GM10248 (cell line): ENCODE measurements at regions not wholly inside any gene's neighbourhood (a gene's known extent, or its start where the extent isn't known, plus 50 kb on each side); places are given as distances from the start of the nearest gene placed in this dataset.

ENCODE experiments used
- CTCF ChIA-PET: fragments of 300-600 bp; sonication (Branson Sonifier 250); formaldehyde crosslinking; extraction: SDS; loops from one replicate; lab custom pipeline; 2021; ENCODE audit warnings: antibody characterized with exemption; lab: Yijun Ruan, JAX
- POLR2A ChIA-PET: fragments of 350-650 bp; sonication (Branson Sonifier 250); formaldehyde crosslinking; extraction: SDS; loops from one replicate; lab custom pipeline; 2020; ENCODE audit warnings: antibody characterized with exemption; lab: Yijun Ruan, JAX
- DNase-seq: peaks from one replicate; pipeline ENCODE4 v3.0.0; 2012; ENCODE audit errors: extremely low spot score
- CTCF ChIP-seq: IDR thresholded peaks from 2 replicates; pipeline ENCODE4 v1.5.1; 2012; ENCODE audit warnings: mild to moderate bottlenecking, low read depth; ENCODE audit errors: extremely low read depth, missing control alignments, control extremely low read depth

- POLR2A ChIA-PET: no interaction called here
- DNase-seq: no peak
- CTCF ChIA-PET: no interaction called here
- no peak for TF ChIP-seq CTCF
Observed at GRCh38 chr2:175872721-175873120, 129.3 kb downstream of the LNPK start.

- no peak for TF ChIP-seq CTCF
- CTCF ChIA-PET: no interaction called here
- POLR2A ChIA-PET: no interaction called here
- DNase-seq: no peak
Observed at GRCh38 chr2:175872005-175872348, 130.1 kb downstream of the LNPK start.

- no peak for TF ChIP-seq CTCF
- ChIA-PET POLR2A (no interaction called here), CTCF (no interaction called here)
- DNase-seq: no peak
Observed at GRCh38 chr2:175871331-175872004, 130.6 kb downstream of the LNPK start.

- ChIA-PET CTCF (no interaction called here), POLR2A (no interaction called here)
- DNase-seq: no peak
- TF ChIP-seq CTCF: no peak
Observed at GRCh38 chr2:175865716-175866115, 136.4 kb downstream of the LNPK start.

GRCh38 chr2:175864137-175864850 is 137.8 kb downstream of the LNPK start:
- ChIA-PET CTCF (interaction anchor here (1.2 kb wide), 1 partner anchor 19 kb away, joined by 3 read pairs; no protein-coding TSS in a partner anchor), POLR2A (no interaction called here)
- TF ChIP-seq CTCF: no peak
- no peak for DNase-seq

GRCh38 chr2:175861958-175862357 is 140.1 kb downstream of the LNPK start:
- TF ChIP-seq CTCF: no peak
- ChIA-PET POLR2A (no interaction called here), CTCF (no interaction called here)
- no peak for DNase-seq
